Thyroid gland (tissue), 4 donors: ENCODE measurements at regions not wholly inside any gene's neighbourhood (a gene's known extent, or its start where the extent isn't known, plus 50 kb on each side); places are given as distances from the start of the nearest gene placed in this dataset.

ENCODE experiments used
- DNase-seq, 2 donors: peaks; one replicate each; pipeline ENCODE4 v3.0.0-alpha.2; 2019
- H3K27ac ChIP-seq, 3 donors: fragments of 200-600 bp; sonication (generic); 1 replicate in 2 of 3; 2 replicates in 1 of 3; pipeline ENCODE4 v1.5.1; 2016 to 2019; ENCODE audit warnings: mild to moderate bottlenecking in 1 of 3, moderate library complexity in 1 of 3
- H3K27me3 ChIP-seq: fragments of 200-600 bp; sonication (generic); one replicate; pipeline ENCODE4 v1.5.1; 2019
- H3K36me3 ChIP-seq, 2 donors: fragments of 200-600 bp; sonication (generic); one replicate each; pipeline ENCODE4 v1.5.1; 2016 to 2019
- H3K4me1 ChIP-seq, 2 donors: fragments of 200-600 bp; sonication (generic); one replicate each; pipeline ENCODE4 v1.5.1; 2017 to 2019
- H3K4me3 ChIP-seq, 3 donors: fragments of 200-600 bp; sonication (generic); replicated peaks in 1 of 3; 1 replicate in 2 of 3; 2 replicates in 1 of 3; pipeline ENCODE4 v1.5.1; 2016; ENCODE audit warnings: mild to moderate bottlenecking in 1 of 3
- H3K9me3 ChIP-seq: fragments of 200-600 bp; sonication (generic); one replicate; pipeline ENCODE4 v1.5.1; 2017
- POLR2A ChIP-seq, 2 donors: fragments of 450-650 bp; IDR thresholded peaks; one replicate each; pipeline ENCODE4 v1.6.1; 2017; ENCODE audit warnings: antibody characterized with exemption in 2 of 2, mild to moderate bottlenecking in 2 of 2, moderate library complexity in 1 of 2
- WGBS, 2 donors: methylation state at CpG; one replicate each; pipeline ENCODE4 v1.1.5; 2017; 5-methylcytosine and 5-hydroxymethylcytosine counted together
- intact Hi-C: fragments of 100-400 bp; cut with DNase I; formaldehyde crosslinking; loops from one replicate; pipeline ENCODE4 v1.15.1; 2023
- TF ChIP-seq, protein P1 (sequence below), 6 experiments: fragments of 200-600 bp in 3 of 6; fragments of 450-650 bp in 3 of 6; sonication (generic) in 3 of 6; IDR thresholded peaks; one replicate each; pipeline ENCODE4 v1.5.1; 2016 to 2019; ENCODE audit warnings: antibody characterized with exemption in 6 of 6, mild to moderate bottlenecking in 2 of 6, inconsistent platforms in 1 of 6, moderate library complexity in 1 of 6

DNA sequence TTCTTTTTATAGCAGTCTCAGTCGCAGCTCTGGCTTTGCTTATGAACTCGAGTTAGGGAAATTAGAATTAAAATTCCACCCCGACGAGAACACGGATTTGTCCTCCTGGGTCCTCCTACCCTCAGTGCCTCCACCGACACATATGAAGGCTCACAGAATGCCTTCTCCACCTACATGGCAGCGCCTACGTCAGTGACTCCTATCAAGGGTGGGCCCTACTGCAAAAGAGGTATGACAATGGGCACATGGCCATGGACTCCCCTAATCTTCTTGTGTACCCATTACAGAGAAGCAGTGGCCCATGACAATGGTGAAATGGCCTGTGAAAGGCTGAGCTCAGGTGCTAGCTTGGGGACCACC is 173.0 kb upstream of the TLE3 start:
- peaks cover 10 to 47% of the 10 kb centered on the region in 2 donors for H3K4me1 ChIP-seq
- no peak for TF ChIP-seq POLR2A (IDR thresholded peaks at IDR 0.05)
- TF ChIP-seq, protein P1, sequence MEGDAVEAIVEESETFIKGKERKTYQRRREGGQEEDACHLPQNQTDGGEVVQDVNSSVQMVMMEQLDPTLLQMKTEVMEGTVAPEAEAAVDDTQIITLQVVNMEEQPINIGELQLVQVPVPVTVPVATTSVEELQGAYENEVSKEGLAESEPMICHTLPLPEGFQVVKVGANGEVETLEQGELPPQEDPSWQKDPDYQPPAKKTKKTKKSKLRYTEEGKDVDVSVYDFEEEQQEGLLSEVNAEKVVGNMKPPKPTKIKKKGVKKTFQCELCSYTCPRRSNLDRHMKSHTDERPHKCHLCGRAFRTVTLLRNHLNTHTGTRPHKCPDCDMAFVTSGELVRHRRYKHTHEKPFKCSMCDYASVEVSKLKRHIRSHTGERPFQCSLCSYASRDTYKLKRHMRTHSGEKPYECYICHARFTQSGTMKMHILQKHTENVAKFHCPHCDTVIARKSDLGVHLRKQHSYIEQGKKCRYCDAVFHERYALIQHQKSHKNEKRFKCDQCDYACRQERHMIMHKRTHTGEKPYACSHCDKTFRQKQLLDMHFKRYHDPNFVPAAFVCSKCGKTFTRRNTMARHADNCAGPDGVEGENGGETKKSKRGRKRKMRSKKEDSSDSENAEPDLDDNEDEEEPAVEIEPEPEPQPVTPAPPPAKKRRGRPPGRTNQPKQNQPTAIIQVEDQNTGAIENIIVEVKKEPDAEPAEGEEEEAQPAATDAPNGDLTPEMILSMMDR (IDR thresholded peaks at IDR 0.05) = no peak
- H3K4me3 ChIP-seq = no peak overlapping the region
- no peak for DNase-seq
- H3K36me3 ChIP-seq = no peaks in the 10 kb centered on the region
- peak overlapping the region in 1 of 3 donors; percentile 26 for H3K27ac ChIP-seq
- WGBS, 2 donors = 63 to 71% methylated on average over 8 of the region's 8 CpGs
- intact Hi-C loops = no loop called here
- H3K27me3 ChIP-seq = no peaks in the 10 kb centered on the region
- H3K9me3 ChIP-seq = no peaks in the 10 kb centered on the region

DNA sequence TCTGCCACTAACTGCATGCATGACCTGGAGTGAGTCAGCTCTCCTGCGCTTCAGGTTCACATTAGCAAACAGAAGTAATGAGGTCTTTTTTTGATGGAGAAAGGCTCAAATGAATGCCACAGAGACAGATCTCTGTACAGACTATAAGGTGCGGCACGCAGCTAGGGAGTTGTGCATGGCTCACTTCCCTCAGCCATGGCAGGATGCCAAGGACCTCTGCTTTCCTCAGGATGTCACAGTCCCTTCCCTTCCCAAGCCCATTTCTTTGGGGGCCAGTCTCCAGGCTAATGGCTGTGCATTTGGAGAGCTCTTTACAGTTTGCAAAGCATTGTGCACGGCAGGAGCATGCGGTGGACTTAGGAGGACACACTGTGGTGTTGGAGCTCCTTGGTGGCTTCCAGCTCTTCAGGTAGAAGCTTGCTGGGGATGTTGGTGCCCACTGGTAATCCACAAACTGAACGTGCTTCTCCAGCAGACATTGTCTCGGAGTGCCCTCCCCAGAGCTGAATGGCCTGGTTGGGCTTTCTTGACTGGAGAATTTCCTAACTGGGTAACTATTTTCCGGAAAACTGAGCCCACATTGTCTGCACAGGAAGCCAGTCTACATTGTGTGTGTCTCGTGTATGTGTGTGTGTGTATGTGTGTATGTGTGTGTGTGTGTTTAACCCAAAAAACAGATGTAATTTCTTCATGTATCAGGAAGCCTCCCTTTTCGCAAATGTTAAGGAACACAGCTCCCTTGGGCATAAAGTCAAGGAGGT is 172.5 kb upstream of the TLE3 start:
- 74 to 81% methylated on average over 10 of the region's 10 CpGs for WGBS, 2 donors
- TF ChIP-seq POLR2A (IDR thresholded peaks at IDR 0.05) = no peak
- TF ChIP-seq, protein P1 (IDR thresholded peaks at IDR 0.05) = no peak
- peaks cover 10 to 49% of the 10 kb centered on the region in 2 donors for H3K4me1 ChIP-seq

DNA sequence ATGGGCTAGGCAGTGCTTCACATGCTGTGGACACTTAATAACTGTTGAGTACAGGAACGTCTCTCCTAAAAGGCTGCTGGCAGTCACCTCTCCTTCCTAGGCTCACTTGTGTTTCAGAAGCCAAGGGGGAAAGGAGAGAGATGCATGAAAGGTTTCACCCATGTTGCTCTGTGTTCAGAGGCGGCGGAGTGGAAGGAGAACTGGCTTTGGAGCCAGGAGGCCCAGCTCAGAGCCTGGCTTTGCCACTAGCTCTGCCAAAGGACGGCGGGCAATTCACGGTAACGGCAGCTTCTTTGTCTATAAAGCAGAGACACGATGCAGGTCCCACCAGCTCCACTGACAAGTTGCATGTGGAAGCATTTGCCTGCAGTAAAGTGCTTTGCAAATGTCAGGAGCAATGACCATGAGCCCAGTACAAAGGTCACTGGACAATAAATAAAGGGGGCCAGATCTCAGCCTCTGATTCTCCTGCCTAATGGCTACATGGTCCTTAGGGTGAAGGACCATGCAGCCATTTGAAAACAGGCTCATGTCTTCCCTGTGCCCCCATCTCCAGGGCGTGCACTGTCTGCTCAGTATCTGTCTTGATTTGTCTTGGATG is 171.7 kb upstream of the TLE3 start:
- intact Hi-C loops = no loop called here
- no peaks in the 10 kb centered on the region for H3K9me3 ChIP-seq
- H3K36me3 ChIP-seq = no peaks in the 10 kb centered on the region
- H3K27me3 ChIP-seq = no peaks in the 10 kb centered on the region
- TF ChIP-seq POLR2A (IDR thresholded peaks at IDR 0.05) = no peak
- TF ChIP-seq, protein P1 (IDR thresholded peaks at IDR 0.05) = no peak
- no peak overlapping the region for H3K4me3 ChIP-seq
- 46% methylated on average over 9 of the region's 9 CpGs for WGBS, 2 donors
- DNase-seq = peak; percentile 61 to 66
- H3K4me1 ChIP-seq = peaks cover 10 to 57% of the 10 kb centered on the region in 2 donors
- H3K27ac ChIP-seq = no peak overlapping the region

More for the DNA sequence above, 172.5 kb upstream of the TLE3 start:
- no peaks in the 10 kb centered on the region for H3K36me3 ChIP-seq
- no peaks in the 10 kb centered on the region for H3K27me3 ChIP-seq
- H3K27ac ChIP-seq = no peak overlapping the region
- peak in 1 of 2 donors; percentile 45 for DNase-seq
- no peak overlapping the region for H3K4me3 ChIP-seq
- intact Hi-C loops = no loop called here
- H3K9me3 ChIP-seq = no peaks in the 10 kb centered on the region

DNA sequence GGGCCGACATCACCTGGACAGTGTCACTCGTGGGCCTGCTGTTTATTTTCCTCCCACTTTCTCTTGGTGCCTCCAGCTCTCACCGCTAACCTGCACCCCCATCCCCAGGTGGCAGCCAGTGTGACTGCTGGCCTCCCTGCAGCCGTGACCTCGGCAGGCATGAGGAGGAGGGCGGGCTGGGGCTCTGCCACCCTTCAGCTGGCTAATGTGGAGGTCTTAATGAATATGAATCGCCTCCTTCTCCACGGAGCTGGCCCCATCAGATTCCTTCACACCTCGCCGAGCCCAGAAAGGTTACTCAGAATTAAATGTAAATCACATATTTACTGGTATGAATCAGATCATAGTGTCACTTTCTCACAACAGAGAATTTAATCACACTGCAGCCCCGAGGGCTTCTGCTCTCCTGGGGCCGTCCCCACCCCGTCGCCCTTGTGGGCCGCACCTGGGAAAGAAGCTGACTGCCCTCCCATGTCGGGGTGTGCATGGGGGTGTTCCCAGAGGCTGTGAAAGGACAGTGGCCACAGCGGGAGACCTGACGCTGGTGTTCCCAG is 171.1 kb upstream of the TLE3 start:
- intact Hi-C loops = no loop called here
- Histone ChIP-seq H3K36me3 (no peaks in the 10 kb centered on the region), H3K27ac (no peak overlapping the region), H3K4me3 (no peak overlapping the region), H3K4me1 (peaks cover 10 to 63% of the 10 kb centered on the region in 2 donors), H3K9me3 (no peaks in the 10 kb centered on the region), H3K27me3 (no peaks in the 10 kb centered on the region)
- no peak for TF ChIP-seq POLR2A (IDR thresholded peaks at IDR 0.05)
- TF ChIP-seq, protein P1 (IDR thresholded peaks at IDR 0.05) = no peak
- no peak for DNase-seq
- 68 to 80% methylated on average over 18 of the region's 18 CpGs for WGBS, 2 donors

DNA sequence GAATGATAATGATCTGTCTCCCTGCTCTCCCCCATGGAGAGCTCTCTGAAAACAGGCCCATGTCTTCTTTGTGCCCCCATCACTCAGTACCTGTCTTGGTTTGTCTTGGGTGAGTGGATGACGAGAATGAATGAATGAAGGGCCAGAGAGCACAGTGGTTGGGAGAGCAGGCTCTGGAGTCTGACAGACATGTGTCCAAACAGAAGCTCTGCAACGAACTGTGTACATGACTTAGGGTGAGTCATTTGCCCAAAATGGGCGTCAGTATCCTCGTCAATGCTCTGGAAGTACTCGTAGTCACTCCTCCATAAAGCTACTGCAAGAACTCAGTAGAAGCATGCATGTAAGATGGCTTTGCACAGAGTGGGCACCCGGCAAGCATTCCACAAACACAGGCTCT is 170.2 kb upstream of the TLE3 start:
- TF ChIP-seq POLR2A (IDR thresholded peaks at IDR 0.05) = no peak
- TF ChIP-seq, protein P1 (IDR thresholded peaks at IDR 0.05) = no peak
- 90 to 96% methylated on average over 6 of the region's 6 CpGs for WGBS, 2 donors
- peaks cover 10 to 70% of the 10 kb centered on the region in 2 donors for H3K4me1 ChIP-seq
- no peak for DNase-seq
- H3K27me3 ChIP-seq = no peaks in the 10 kb centered on the region
- no peaks in the 10 kb centered on the region for H3K9me3 ChIP-seq
- intact Hi-C loops = no loop called here
- no peaks in the 10 kb centered on the region for H3K36me3 ChIP-seq
- no peak overlapping the region for H3K4me3 ChIP-seq
- no peak overlapping the region for H3K27ac ChIP-seq
